LNCAP (cell line): ENCODE measurements at regions not wholly inside any gene's neighbourhood (a gene's known extent, or its start where the extent isn't known, plus 50 kb on each side); places are given as distances from the start of the nearest gene placed in this dataset.

Experiments
- TF ChIP-seq, protein P1 (sequence below): fragments of 450-650 bp; IDR thresholded peaks from 2 replicates; pipeline ENCODE4 v1.5.1; 2017; ENCODE audit warnings: mild to moderate bottlenecking

DNA sequence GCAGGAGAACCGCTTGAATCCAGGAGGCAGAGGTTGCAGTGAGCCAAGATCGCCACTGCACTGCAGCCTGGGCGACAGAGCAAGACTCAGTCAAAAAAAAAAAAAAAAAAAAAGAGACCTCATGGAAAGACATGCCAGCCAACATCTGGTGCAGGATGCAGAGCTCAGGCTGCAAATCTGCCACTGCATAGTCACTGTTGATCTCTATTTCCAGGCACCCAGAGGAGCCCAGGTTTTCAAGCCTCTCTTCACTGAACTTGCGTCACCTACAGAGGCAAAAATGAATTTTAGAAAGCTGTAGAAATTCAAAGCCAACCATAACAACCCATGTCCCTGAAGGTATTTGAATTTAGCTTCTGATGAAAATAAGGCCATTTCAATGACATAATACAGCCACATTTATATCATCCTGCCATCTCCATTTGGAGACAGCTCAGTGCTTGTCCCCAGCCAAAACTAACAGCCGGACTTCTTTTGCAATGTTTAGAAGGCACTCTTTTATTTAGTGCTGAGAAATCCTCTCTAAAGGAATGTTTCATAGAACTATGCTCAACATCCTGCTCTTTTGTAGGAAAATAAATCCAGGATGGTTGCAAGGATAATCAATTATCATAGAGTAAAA lies 113.3 kb downstream of the SNX18 start:
- TF ChIP-seq, protein P1, sequence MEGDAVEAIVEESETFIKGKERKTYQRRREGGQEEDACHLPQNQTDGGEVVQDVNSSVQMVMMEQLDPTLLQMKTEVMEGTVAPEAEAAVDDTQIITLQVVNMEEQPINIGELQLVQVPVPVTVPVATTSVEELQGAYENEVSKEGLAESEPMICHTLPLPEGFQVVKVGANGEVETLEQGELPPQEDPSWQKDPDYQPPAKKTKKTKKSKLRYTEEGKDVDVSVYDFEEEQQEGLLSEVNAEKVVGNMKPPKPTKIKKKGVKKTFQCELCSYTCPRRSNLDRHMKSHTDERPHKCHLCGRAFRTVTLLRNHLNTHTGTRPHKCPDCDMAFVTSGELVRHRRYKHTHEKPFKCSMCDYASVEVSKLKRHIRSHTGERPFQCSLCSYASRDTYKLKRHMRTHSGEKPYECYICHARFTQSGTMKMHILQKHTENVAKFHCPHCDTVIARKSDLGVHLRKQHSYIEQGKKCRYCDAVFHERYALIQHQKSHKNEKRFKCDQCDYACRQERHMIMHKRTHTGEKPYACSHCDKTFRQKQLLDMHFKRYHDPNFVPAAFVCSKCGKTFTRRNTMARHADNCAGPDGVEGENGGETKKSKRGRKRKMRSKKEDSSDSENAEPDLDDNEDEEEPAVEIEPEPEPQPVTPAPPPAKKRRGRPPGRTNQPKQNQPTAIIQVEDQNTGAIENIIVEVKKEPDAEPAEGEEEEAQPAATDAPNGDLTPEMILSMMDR: no peak

DNA sequence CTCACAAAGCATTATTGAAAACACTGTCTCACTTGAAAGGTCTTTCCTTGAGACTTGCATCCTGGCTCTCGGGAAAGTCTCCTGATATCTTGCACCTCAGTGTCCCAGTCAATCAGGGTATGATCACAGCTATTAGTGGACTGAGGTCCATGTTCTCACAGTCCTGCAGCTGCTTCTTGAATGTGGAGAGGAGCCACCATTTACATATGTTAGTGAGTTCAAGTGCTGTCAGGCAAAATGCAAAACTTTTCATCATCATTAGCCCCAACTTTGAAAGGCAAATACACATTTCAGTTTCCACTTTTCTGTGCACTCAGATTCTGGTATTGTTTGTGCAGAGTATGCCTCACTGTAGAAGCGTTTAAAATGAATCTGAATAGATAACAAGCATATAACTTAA lies 111.6 kb downstream of the SNX18 start:
- TF ChIP-seq, protein P1: no peak

DNA sequence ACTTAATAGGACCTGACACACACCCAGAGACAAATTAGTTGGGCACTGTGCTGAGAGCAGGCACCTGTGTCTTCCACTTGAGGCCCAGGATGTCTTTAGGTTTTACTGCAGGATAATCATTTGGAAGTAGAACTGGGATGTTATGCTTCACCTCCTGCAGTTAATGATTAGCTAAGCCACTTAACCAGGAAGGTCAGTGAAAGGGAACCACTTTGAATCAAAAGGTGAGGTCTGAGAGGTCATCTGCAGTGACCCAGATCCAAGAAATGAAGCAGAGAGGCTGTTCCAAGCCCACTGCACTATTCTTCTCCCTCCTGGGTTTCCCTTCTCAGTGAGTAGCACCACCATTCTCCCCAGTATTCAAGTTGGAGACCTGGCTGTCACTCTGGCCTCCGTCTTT lies 110.5 kb downstream of the SNX18 start:
- TF ChIP-seq, protein P1: no peak

DNA sequence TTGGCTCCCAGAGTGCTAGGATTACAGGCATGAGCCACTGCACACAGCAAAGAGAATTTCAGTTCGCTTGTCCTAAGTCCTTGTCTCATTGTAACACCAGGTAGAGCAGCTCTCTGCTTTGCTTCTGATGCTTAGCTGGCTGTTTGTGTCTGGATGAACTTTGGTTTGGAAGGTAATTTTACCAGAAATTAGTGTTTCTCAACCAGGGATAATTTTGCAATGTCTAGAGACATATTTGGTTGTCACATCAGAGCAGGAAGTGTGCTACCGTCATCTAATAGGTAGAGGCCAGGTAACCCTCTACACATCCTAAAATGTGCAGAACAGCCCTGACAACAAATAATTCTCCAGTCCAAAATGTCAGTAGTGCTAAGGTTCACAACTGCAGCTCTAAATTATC lies 108.8 kb downstream of the SNX18 start:
- TF ChIP-seq, protein P1: no peak

DNA sequence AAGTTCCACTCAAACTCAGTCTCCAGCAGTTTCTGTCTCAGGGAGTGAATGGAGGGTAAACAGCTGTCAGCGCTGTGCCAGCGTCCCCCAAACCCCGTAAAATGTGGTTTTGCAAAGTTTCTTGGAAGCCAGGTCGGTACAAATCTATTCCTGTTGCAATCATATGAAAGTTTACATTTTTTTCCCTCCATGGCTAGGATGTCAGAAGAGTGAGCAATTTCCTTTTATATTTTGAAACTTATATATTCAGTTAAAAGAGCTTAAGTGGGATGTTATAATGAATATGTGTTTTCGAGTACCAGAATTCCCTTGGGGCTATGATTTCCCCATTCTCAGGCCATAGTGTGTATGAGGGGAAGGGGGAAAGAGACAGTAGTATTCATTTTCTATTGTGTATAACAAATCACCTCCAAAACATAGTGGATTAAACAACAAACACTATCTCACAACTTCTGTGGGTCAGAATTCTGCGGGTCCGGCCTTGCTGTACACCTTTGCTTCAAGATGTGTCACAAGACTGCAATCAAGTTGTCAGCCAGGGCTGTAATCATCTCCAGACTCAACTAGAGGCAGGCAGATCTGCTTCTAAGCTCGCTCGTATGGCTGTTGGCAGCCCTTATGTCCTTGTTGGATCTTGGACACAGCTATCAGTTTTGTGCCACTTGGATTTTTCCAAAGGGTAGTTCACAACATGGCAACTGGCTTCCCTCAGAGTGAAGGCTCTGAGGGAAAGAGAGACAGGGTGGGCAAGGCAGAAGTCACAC lies 107.4 kb downstream of the SNX18 start:
- TF ChIP-seq, protein P1: no peak

DNA sequence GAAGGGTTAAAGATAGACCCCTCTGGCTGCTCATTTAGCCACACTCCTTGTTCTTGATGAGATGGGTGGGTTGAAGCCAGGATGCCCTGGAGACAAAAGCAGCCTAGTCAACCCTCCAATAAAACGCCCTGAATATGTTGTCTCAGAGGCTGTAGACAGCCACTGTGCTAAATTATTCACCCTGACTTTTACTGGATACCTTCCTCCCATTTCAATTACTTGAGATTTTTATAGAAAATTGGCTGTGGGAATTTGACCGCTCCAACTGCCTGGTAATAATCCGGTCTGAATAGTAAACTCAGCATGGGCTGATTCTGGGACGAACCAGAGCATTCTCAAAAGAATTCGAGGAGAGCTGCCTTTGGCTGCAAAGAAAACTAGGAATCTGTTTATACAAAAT lies 104.2 kb downstream of the SNX18 start:
- TF ChIP-seq, protein P1: no peak

DNA sequence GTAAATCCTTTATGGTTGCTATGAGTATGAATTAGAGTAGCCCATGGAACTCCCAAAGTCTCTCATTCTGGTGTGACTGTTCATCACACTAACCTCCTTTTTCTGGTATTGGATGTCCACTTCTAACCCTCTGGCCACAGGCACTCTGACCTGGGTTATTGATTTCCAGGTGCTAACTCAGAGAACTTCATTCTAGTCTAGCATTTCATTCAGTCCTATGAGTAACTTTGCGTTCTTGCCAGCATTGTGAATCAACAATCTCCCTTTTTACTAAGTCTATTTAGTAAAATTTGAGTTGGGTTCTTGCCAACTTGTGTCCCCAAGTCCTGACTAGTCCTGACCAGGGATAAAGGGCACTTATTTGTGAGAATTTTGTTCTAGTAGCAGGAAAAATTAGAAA lies 103.5 kb downstream of the SNX18 start:
- TF ChIP-seq, protein P1: no peak
